ENCODE measurements at regions not wholly inside any gene's neighbourhood (a gene's known extent, or its start where the extent isn't known, plus 50 kb on each side); places are given as distances from the start of the nearest gene placed in this dataset.
"Not testable (repeated sequence)": the region's sequence is repeated elsewhere in the genome, so short reads cannot be mapped to it uniquely, and the experiment has no call there.

DNA sequence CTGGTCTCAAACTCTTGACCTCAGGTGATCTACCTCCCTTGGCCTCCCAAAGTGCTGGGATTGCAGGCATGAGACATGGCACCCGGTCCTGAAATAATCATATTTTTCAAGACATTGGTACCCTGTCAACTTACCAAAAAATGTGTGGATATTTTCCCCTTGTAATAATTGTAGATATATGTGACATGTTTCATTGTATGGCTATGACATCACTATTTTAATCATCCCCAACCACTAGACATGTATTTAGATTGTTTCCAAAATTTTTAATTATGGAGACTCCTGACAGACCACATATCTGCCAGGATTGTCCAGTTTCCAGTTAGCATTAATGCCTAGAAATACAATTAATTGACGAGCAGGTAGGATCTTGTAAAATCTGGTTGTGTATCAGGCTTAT lies 96.7 kb upstream of the NEGR1 start:
- 95 to 98% methylated on average over 2 of the region's 2 CpGs for WGBS, 2 donors
- no peak for DNase-seq
- TF ChIP-seq CTCF (IDR thresholded peaks at IDR 0.05) (no peak), POLR2A (IDR thresholded peaks at IDR 0.05) (no peak)
- Histone ChIP-seq H3K4me3 (no peak overlapping the region), H3K36me3 (ENCODE audit: low read depth, missing control alignments) (no peaks in the 10 kb centered on the region), H3K27me3 (no peaks in the 10 kb centered on the region), H3K4me1 (no peaks in the 10 kb centered on the region), H3K27ac (no peak overlapping the region), H3K9me3 (no peaks in the 10 kb centered on the region)
- intact Hi-C loops (cut with DNase I; ENCODE audit: low total_unique reads), result no loop called here

DNA sequence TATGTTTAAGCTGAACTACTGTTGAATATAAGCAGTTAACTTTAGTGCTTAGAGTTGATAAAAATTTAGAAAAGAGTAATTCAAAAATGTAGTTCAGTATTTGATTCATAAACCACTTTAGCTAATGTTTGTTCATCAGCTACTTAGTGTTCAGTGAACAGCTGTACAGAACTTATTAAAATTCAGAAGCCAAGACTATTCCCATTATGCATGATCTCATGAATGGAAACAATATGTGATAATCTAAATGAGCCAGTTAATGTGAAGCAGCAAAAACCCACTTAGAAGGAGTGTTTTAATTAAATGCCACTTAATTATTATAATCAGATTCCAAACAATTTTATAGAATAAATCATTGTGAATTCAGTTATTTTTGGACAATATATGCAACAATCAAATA lies 92.9 kb upstream of the NEGR1 start:
- H3K4me3 ChIP-seq, result no peak overlapping the region
- no peak for TF ChIP-seq POLR2A (IDR thresholded peaks at IDR 0.05)
- no peak for TF ChIP-seq CTCF (IDR thresholded peaks at IDR 0.05)
- H3K4me1 ChIP-seq, result no peaks in the 10 kb centered on the region
- DNase-seq, result no peak
- no peaks in the 10 kb centered on the region for H3K27me3 ChIP-seq
- H3K9me3 ChIP-seq, result no peaks in the 10 kb centered on the region
- intact Hi-C loops (cut with DNase I; ENCODE audit: low total_unique reads), result no loop called here
- no peaks in the 10 kb centered on the region for H3K36me3 ChIP-seq (ENCODE audit: low read depth, missing control alignments)
- H3K27ac ChIP-seq, result no peak overlapping the region

DNA sequence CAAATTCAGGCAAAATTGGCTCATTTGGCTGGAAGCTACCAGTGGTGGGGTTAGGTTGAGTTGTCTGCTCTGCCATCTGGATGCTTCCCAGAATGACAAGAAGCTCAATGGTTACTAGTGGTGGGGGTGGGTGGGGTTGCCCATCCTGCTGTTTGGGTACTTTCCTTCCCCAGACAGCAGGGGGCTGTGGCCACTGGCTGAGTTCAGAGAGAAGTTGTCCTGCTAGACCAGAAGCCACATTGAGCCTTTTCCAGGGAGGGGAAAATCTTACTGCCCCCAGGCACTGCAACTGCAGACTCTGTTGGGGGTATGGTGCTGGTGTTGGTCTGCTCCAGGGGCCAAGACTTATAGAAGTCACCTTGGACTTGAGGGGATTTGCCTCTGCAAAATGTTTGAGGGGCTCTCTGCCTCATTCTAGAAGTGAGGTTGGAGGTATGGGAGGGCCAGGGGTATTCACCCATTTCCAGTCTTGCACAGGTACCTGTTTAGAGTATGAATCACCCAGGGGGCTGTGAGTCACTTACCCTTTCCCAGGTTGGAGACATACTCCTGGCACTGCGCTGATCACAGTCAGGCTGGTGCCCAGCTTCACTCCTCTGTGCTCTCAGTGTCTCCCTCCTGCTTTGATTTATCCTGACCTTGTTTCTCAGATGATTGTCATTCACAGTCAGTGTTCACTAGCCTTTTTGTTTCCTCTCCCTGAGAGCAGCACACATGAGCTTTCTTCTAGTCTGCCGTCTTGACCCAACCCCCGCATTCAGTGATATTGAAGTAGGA lies 89.1 kb upstream of the NEGR1 start:
- intact Hi-C loops (cut with DNase I; ENCODE audit: low total_unique reads), result no loop called here

DNA sequence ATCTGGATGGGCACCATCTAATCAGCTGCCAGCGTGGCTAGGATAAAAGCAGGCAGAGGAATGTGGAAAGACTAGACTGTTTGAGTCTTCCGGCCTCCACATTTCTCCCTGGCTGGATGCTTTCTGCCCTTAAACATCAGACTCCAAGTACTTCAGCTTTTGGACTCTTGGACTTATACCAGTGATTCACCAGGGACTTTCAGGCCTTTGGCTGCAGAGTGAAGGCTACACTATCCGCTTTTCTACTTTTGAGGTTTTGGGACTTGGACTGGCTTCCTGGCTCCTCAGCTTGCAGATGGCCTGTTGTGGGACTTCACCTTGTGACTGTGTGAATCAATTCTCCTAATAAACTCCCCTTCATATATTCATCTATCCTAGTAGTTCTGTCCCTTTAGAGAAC lies 88.5 kb upstream of the NEGR1 start:
- intact Hi-C loops (cut with DNase I; ENCODE audit: low total_unique reads); DNase-seq; H3K27ac ChIP-seq; H3K36me3 ChIP-seq (ENCODE audit: low read depth, missing control alignments); H3K4me3 ChIP-seq; H3K27me3 ChIP-seq; H3K4me1 ChIP-seq; H3K9me3 ChIP-seq: not testable (repeated sequence)
- WGBS, 2 donors, result 83 to 91% methylated on average over 3 of the region's 3 CpGs

More for the DNA sequence above, 89.1 kb upstream of the NEGR1 start:
- H3K4me3 ChIP-seq, result no peak overlapping the region
- DNase-seq, result no peak
- H3K9me3 ChIP-seq, result no peaks in the 10 kb centered on the region
- H3K27ac ChIP-seq, result no peak overlapping the region
- TF ChIP-seq POLR2A (IDR thresholded peaks at IDR 0.05), result no peak
- TF ChIP-seq CTCF (IDR thresholded peaks at IDR 0.05), result no peak
- WGBS, 2 donors, result 58 to 66% methylated on average over 3 of the region's 3 CpGs
- no peaks in the 10 kb centered on the region for H3K36me3 ChIP-seq (ENCODE audit: low read depth, missing control alignments)
- no peaks in the 10 kb centered on the region for H3K4me1 ChIP-seq
- no peaks in the 10 kb centered on the region for H3K27me3 ChIP-seq

GRCh38 chr1:72369069-72369757 lies 86.9 kb upstream of the NEGR1 start:
- intact Hi-C loops (cut with DNase I; ENCODE audit: low total_unique reads), result no loop called here
- Histone ChIP-seq H3K27ac (no peak overlapping the region), H3K9me3 (no peaks in the 10 kb centered on the region), H3K36me3 (ENCODE audit: low read depth, missing control alignments) (no peaks in the 10 kb centered on the region), H3K4me1 (no peaks in the 10 kb centered on the region), H3K4me3 (no peak overlapping the region), H3K27me3 (no peaks in the 10 kb centered on the region)
- 85 to 100% methylated on average over 1 of the region's 1 CpG for WGBS, 2 donors
- no peak for DNase-seq
- TF ChIP-seq CTCF (IDR thresholded peaks at IDR 0.05) (no peak), POLR2A (IDR thresholded peaks at IDR 0.05) (no peak)

Measured in testis (tissue), 2 donors.